ENCODE measurements at regions not wholly inside any gene's neighbourhood (a gene's known extent, or its start where the extent isn't known, plus 50 kb on each side); places are given as distances from the start of the nearest gene placed in this dataset.
"Not testable (repeated sequence)": the region's sequence is repeated elsewhere in the genome, so short reads cannot be mapped to it uniquely, and the experiment has no call there.

GRCh38 chr4:73348185-73348584, 55.9 kb upstream of the ALB start:
- no peak for DNase-seq (ENCODE audit: low spot score)

- DNase-seq (ENCODE audit: low spot score) = no peak
These were observed 56.6 kb upstream of the ALB start for GRCh38 chr4:73347497-73347896.

- DNase-seq (ENCODE audit: low spot score) = no peak
These were observed 58.6 kb upstream of the ALB start for GRCh38 chr4:73345399-73345975.

GRCh38 chr4:73344106-73344505, 60.0 kb upstream of the ALB start:
- no peak for DNase-seq (ENCODE audit: low spot score)

- DNase-seq (ENCODE audit: low spot score) = no peak
These were observed 60.7 kb upstream of the ALB start for GRCh38 chr4:73343432-73343831.

- peak; percentile 91 for DNase-seq (ENCODE audit: low spot score)
These were observed 62.6 kb upstream of the ALB start for GRCh38 chr4:73341454-73341853.

- no peak for DNase-seq (ENCODE audit: low spot score)
These were observed 63.2 kb upstream of the ALB start for GRCh38 chr4:73340917-73341316.

GRCh38 chr4:73335679-73336078, 68.4 kb upstream of the ALB start:
- DNase-seq (ENCODE audit: low spot score) = no peak

GRCh38 chr4:73332012-73332411, 72.1 kb upstream of the ALB start:
- DNase-seq (ENCODE audit: low spot score) = not testable (repeated sequence)

- DNase-seq (ENCODE audit: low spot score) = no peak
These were observed 70.7 kb upstream of the ANKRD17 start for GRCh38 chr4:73329300-73329699.

GRCh38 chr4:73325776-73326175, 67.2 kb upstream of the ANKRD17 start:
- DNase-seq (ENCODE audit: low spot score) = not testable (repeated sequence)

GRCh38 chr4:73317092-73317491, 58.5 kb upstream of the ANKRD17 start:
- DNase-seq (ENCODE audit: low spot score) = no peak

GRCh38 chr4:73315091-73315490, 56.5 kb upstream of the ANKRD17 start:
- no peak for DNase-seq (ENCODE audit: low spot score)

- no peak for DNase-seq (ENCODE audit: low spot score)
These were observed 54.4 kb upstream of the ANKRD17 start for GRCh38 chr4:73312967-73313366.

- DNase-seq (ENCODE audit: low spot score) = no peak
These were observed 52.8 kb upstream of the ANKRD17 start for GRCh38 chr4:73311428-73311827.

GRCh38 chr4:73309211-73309610, 50.6 kb upstream of the ANKRD17 start:
- DNase-seq (ENCODE audit: low spot score) = no peak
